Heart left ventricle (tissue), 16 donors: ENCODE measurements at regions not wholly inside any gene's neighbourhood (a gene's known extent, or its start where the extent isn't known, plus 50 kb on each side); places are given as distances from the start of the nearest gene placed in this dataset.

Experiments
- ATAC-seq, 4 donors: fragments of 200-7000 bp; cut with Tn5 transposase; one replicate each; pipeline ENCODE4 v1.9.1; 2020 to 2022; ENCODE audit warnings: moderate library complexity in 4 of 4, mild to moderate bottlenecking in 3 of 4, moderate number of reproducible peaks in 1 of 4
- DNase-seq, 5 donors: peaks; one replicate each; pipeline ENCODE4 v3.0.0-alpha.2; 2020
- H3K27ac ChIP-seq, 12 donors: fragments of 200-600 bp; sonication (generic) in 4 of 12; one replicate each; pipeline versions ENCODE4 v1.5.0 to v1.8.0; 2016 to 2022; ENCODE audit warnings: mild to moderate bottlenecking in 2 of 12
- H3K27me3 ChIP-seq, 9 donors: fragments of 200-600 bp; sonication (generic) in 2 of 9; one replicate each; pipeline versions ENCODE4 v1.5.1 to v1.8.0; 2016 to 2022; ENCODE audit warnings: mild to moderate bottlenecking in 3 of 9
- H3K36me3 ChIP-seq, 9 donors: fragments of 200-600 bp; sonication (generic) in 2 of 9; one replicate each; pipeline versions ENCODE4 v1.5.0 to v1.8.0; 2018 to 2022; ENCODE audit warnings: mild to moderate bottlenecking in 2 of 9
- H3K4me1 ChIP-seq, 12 donors: fragments of 200-600 bp; sonication (generic) in 4 of 12; one replicate each; pipeline versions ENCODE4 v1.5.0 to v1.8.0; 2016 to 2022; ENCODE audit warnings: mild to moderate bottlenecking in 3 of 12
- H3K4me3 ChIP-seq, 12 donors: fragments of 200-600 bp; sonication (generic) in 4 of 12; one replicate each; pipeline versions ENCODE4 v1.5.0 to v1.8.0; 2017 to 2022; ENCODE audit warnings: mild to moderate bottlenecking in 9 of 12, moderate library complexity in 4 of 12
- H3K9me3 ChIP-seq, 12 donors: fragments of 200-600 bp; sonication (generic) in 4 of 12; one replicate each; pipeline versions ENCODE4 v1.5.0 to v1.8.0; 2016 to 2022; ENCODE audit warnings: mild to moderate bottlenecking in 1 of 12
- CTCF ChIP-seq, 12 donors: fragments of 200-600 bp; sonication (generic) in 4 of 12; IDR thresholded peaks; one replicate each; pipeline versions ENCODE4 v1.5.0 to v1.8.0; 2018 to 2022; ENCODE audit warnings: antibody characterized with exemption in 12 of 12, mild to moderate bottlenecking in 5 of 12
- POLR2A ChIP-seq, 2 donors: fragments of 450-650 bp; IDR thresholded peaks; one replicate each; pipeline ENCODE4 v1.6.1; 2017; ENCODE audit warnings: antibody characterized with exemption in 2 of 2, mild to moderate bottlenecking in 2 of 2, moderate library complexity in 2 of 2
- WGBS, 4 donors: extraction: QIAGEN DNeasy Blood & Tissue Kit in 2 of 4; methylation state at CpG; one replicate each; pipeline versions ENCODE4 v1.1.5 to v1.1.7; 2013 to 2018; 5-methylcytosine and 5-hydroxymethylcytosine counted together
- intact Hi-C, 10 donors: fragments of 100-400 bp; cut with DNase I; formaldehyde crosslinking; loops; one replicate each; pipeline versions ENCODE4 v1.11.1 to v1.14.2; 2022
- donor health status: ischemic (EF 13 %, LVEDD 7.1; RV severe dilation, severe dysfunction).
- donor health status: healthy with polysubstance abuse.
- donor health status: DM: no; HTN: yes; CAD: no.
- donor health status: DM: no; HTN: no; CAD: no.
- donor health status: ischemic (EF 25% LVEDD 6.9; RV normal size, moderate dysfunction).
- donor health status: ischemic (EF 25% LVEDD 5.7; RV mildly dilated, moderate dysfunction).
- donor health status: healthy.
- donor health status: DM: yes; HTN: yes; CAD: no.
- donor health status: ischemic (EF 35%, LVEDD 5.7; RV mildly dilated, moderate dysfunction).
- donor health status: nonischemic (EF 11% LVEDD 7.7; RV severe dilation, severe dysfunction).
- donor health status: DM: yes; HTN: yes; CAD: no.
- donor health status: PGD.
- donor health status: ischemic (EF 29% LVEDD 5.4; RV normal size, mild dysfunction).
- donor health status: nonischemic (EF 23%, LVEDD 6.1; RV moderate dilation, normal function).

GRCh38 chr5:30523061-30523460 is 670.4 kb upstream of the CDH6 start:
- TF ChIP-seq POLR2A (IDR thresholded peaks at IDR 0.05) (no peak), CTCF (IDR thresholded peaks at IDR 0.05) (no peak)
- H3K27me3 ChIP-seq = no peaks in the 10 kb centered on the region
- DNase-seq = no peak
- ATAC-seq = no peak
- intact Hi-C loops = no loop called here
- H3K36me3 ChIP-seq = no peaks in the 10 kb centered on the region
- H3K27ac ChIP-seq = no peak overlapping the region
- no peaks in the 10 kb centered on the region for H3K4me1 ChIP-seq
- 37 to 67% (median 59%) methylated on average over 1 of the region's 1 CpG for WGBS, 4 donors
- H3K4me3 ChIP-seq = no peak overlapping the region
- H3K9me3 ChIP-seq = peaks cover 0 to under 1% (median 0%) of the 10 kb centered on the region in 12 donors

DNA sequence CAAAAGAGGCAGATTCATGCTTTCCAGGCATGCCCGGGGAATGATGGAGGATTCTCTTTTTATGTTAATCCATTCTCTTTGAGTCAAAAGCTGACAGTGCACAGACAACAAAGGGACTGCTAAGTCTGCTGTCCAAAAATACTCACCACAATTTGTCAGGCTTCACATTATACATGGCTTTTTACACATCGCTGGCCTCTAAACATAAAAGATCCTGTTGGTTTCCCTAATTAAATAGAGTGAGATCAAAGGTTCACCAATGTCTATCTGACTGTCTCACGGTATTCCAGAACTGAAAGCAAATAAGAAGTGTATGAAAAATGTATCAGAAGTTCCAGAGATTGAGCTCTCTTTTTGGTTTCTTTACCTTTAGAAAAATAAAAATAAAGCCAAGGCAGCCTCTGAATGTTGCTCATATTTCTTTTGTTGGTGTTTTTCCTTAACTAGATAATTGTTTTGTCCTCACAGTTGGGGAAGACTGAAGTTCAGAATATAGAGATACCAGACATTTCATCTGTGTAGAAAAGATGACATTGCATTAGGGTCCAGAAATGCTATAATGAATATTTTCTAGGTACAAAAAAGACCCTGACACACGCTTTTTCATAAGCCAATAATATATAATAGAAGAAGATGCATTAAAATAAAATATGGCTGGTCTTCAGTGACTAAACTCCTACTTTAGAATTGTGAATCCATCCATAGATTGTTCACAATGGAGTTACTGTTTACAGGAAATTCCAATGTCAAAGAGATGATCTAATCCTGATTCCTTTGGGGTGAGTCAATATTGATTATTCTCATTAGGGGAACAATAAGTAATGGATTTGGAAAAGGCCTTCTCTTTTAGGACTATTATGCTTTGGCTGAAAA is 688.2 kb upstream of the CDH6 start:
- TF ChIP-seq POLR2A (IDR thresholded peaks at IDR 0.05) (no peak), CTCF (IDR thresholded peaks at IDR 0.05) (no peak)
- Histone ChIP-seq H3K36me3 (no peaks in the 10 kb centered on the region), H3K4me1 (no peaks in the 10 kb centered on the region), H3K9me3 (peaks cover 0 to 4% (median 0%) of the 10 kb centered on the region in 12 donors), H3K27me3 (no peaks in the 10 kb centered on the region), H3K27ac (no peak overlapping the region), H3K4me3 (no peak overlapping the region)
- ATAC-seq (no peak), DNase-seq (no peak)
- intact Hi-C loops = no loop called here
- 72 to 79% (median 76%) methylated on average over 4 of the region's 4 CpGs for WGBS, 4 donors

DNA sequence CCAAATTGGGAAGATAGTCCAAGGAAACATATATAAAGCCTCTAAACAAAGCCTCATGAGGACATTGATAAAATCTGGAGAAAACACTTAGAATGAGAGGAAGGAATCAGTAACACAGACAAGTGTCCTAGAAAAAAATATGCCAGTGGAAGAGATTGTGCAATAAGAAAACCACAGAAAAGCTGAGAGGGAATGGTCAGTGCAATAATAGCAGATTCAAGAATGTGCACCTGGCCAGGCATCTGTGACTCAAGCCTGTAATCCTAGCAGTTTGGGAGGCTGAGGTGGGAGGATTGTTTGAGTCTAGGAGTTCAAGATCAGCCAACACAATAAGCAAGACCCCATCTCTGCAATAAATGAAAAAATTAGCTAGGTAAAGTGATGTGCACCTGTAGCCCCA is 691.2 kb upstream of the CDH6 start:
- Histone ChIP-seq H3K27me3 (no peaks in the 10 kb centered on the region), H3K36me3 (no peaks in the 10 kb centered on the region), H3K4me1 (no peaks in the 10 kb centered on the region), H3K9me3 (peaks cover 0 to 11% (median 0%) of the 10 kb centered on the region in 12 donors), H3K27ac (no peak overlapping the region), H3K4me3 (no peak overlapping the region)
- TF ChIP-seq POLR2A (IDR thresholded peaks at IDR 0.05) (no peak), CTCF (IDR thresholded peaks at IDR 0.05) (no peak)
- ATAC-seq (no peak), DNase-seq (no peak)
- intact Hi-C loops = no loop called here

- peaks cover 0 to 11% (median 0%) of the 10 kb centered on the region in 12 donors for H3K9me3 ChIP-seq
- TF ChIP-seq POLR2A (IDR thresholded peaks at IDR 0.05) (no peak), CTCF (IDR thresholded peaks at IDR 0.05) (no peak)
- 62 to 74% (median 71%) methylated on average over 3 of the region's 3 CpGs for WGBS, 4 donors
Observed at GRCh38 chr5:30501065-30501464, 692.4 kb upstream of the CDH6 start.

More at GRCh38 chr5:30501065-30501464, 692.4 kb upstream of the CDH6 start:
- no peak overlapping the region for H3K4me3 ChIP-seq
- no peak for DNase-seq
- H3K27me3 ChIP-seq = no peaks in the 10 kb centered on the region
- H3K4me1 ChIP-seq = no peaks in the 10 kb centered on the region
- no peak for ATAC-seq
- H3K36me3 ChIP-seq = no peaks in the 10 kb centered on the region
- H3K27ac ChIP-seq = no peak overlapping the region
- intact Hi-C loops = no loop called here
